ENCODE measurements at regions not wholly inside any gene's neighbourhood (a gene's known extent, or its start where the extent isn't known, plus 50 kb on each side); places are given as distances from the start of the nearest gene placed in this dataset.
"Not testable (repeated sequence)": the region's sequence is repeated elsewhere in the genome, so short reads cannot be mapped to it uniquely, and the experiment has no call there.

- DNase-seq (ENCODE audit: low spot score) = no peak
- no peak for TF ChIP-seq CTCF (IDR thresholded peaks at IDR 0.05)
- no peak for ATAC-seq (ENCODE audit: low FRiP score)
Measured at GRCh38 chr15:70512772-70513362, 250.5 kb downstream of the UACA start.

GRCh38 chr15:70511972-70512587 lies 251.3 kb downstream of the UACA start:
- DNase-seq (ENCODE audit: low spot score); ATAC-seq (ENCODE audit: low FRiP score): not testable (repeated sequence)

- no peak for DNase-seq (ENCODE audit: low spot score)
- no peak for ATAC-seq (ENCODE audit: low FRiP score)
- no peak for TF ChIP-seq CTCF (IDR thresholded peaks at IDR 0.05)
Measured at GRCh38 chr15:70510433-70510832, 252.9 kb downstream of the UACA start.

GRCh38 chr15:70509731-70510143 lies 253.6 kb downstream of the UACA start:
- no peak for TF ChIP-seq CTCF (IDR thresholded peaks at IDR 0.05)
- ATAC-seq (ENCODE audit: low FRiP score) (no peak), DNase-seq (ENCODE audit: low spot score) (no peak)

- TF ChIP-seq CTCF (IDR thresholded peaks at IDR 0.05) = no peak
- DNase-seq (ENCODE audit: low spot score) (no peak), ATAC-seq (ENCODE audit: low FRiP score) (no peak)
Measured at GRCh38 chr15:70509282-70509662, 254.1 kb downstream of the UACA start.

- ATAC-seq (ENCODE audit: low FRiP score) (peak; percentile 33), DNase-seq (ENCODE audit: low spot score) (peak; percentile 58)
- TF ChIP-seq CTCF (IDR thresholded peaks at IDR 0.05) = no peak
Measured at GRCh38 chr15:70508561-70509281, 254.6 kb downstream of the UACA start.

- no peak for TF ChIP-seq CTCF (IDR thresholded peaks at IDR 0.05)
- no peak for ATAC-seq (ENCODE audit: low FRiP score)
- DNase-seq (ENCODE audit: low spot score) = no peak
Measured at GRCh38 chr15:70507772-70508371, 255.5 kb downstream of the UACA start.
